ENCODE measurements at regions not wholly inside any gene's neighbourhood (a gene's known extent, or its start where the extent isn't known, plus 50 kb on each side); places are given as distances from the start of the nearest gene placed in this dataset.

- Histone ChIP-seq H3K9me3 (peaks cover 0 to 16% (median 0%) of the 10 kb centered on the region in 3 donors), H3K27ac (no peak overlapping the region), H3K4me3 (no peak overlapping the region), H3K36me3 (no peaks in the 10 kb centered on the region), H3K4me1 (no peaks in the 10 kb centered on the region), H3K27me3 (no peaks in the 10 kb centered on the region)
- TF ChIP-seq POLR2A (IDR thresholded peaks at IDR 0.05) (no peak), EP300 (IDR thresholded peaks at IDR 0.05) (no peak), POLR2AphosphoS5 (IDR thresholded peaks at IDR 0.05) (no peak), CTCF (IDR thresholded peaks at IDR 0.05) (no peak)
- WGBS, 2 donors (ENCODE audit: low coverage in 1 of 2), result 91 to 100% methylated on average over 1 of the region's 1 CpG
- no peak for ATAC-seq
These were observed 77.7 kb upstream of the GLI3 start for GRCh38 chr7:42314696-42315095.

GRCh38 chr7:42311195-42311594 lies 74.2 kb upstream of the GLI3 start:
- H3K27ac ChIP-seq, result no peak overlapping the region
- H3K27me3 ChIP-seq, result no peaks in the 10 kb centered on the region
- H3K36me3 ChIP-seq, result no peaks in the 10 kb centered on the region
- no peaks in the 10 kb centered on the region for H3K4me1 ChIP-seq
- ATAC-seq, result no peak
- TF ChIP-seq EP300 (IDR thresholded peaks at IDR 0.05) (no peak), POLR2AphosphoS5 (IDR thresholded peaks at IDR 0.05) (no peak)
- H3K4me3 ChIP-seq, result no peak overlapping the region
- H3K9me3 ChIP-seq, result peaks cover 0 to 16% (median 0%) of the 10 kb centered on the region in 3 donors

GRCh38 chr7:42292991-42293521 lies 56.0 kb upstream of the GLI3 start:
- Histone ChIP-seq H3K4me3 (no peak overlapping the region), H3K36me3 (no peaks in the 10 kb centered on the region), H3K4me1 (no peaks in the 10 kb centered on the region), H3K9me3 (no peaks in the 10 kb centered on the region), H3K27me3 (no peaks in the 10 kb centered on the region), H3K27ac (no peak overlapping the region)
- no peak for TF ChIP-seq EP300 (IDR thresholded peaks at IDR 0.05)
- no peak for TF ChIP-seq POLR2A (IDR thresholded peaks at IDR 0.05)
- TF ChIP-seq POLR2AphosphoS5 (IDR thresholded peaks at IDR 0.05), result no peak
- TF ChIP-seq CTCF (IDR thresholded peaks at IDR 0.05), result no peak
- ATAC-seq, result no peak
- WGBS, 2 donors (ENCODE audit: low coverage in 1 of 2), result 66 to 77% methylated on average over 3 to 8 of the region's 8 CpGs

- no peaks in the 10 kb centered on the region for H3K27me3 ChIP-seq
- no peak for TF ChIP-seq CTCF (IDR thresholded peaks at IDR 0.05)
- H3K27ac ChIP-seq, result no peak overlapping the region
- no peaks in the 10 kb centered on the region for H3K9me3 ChIP-seq
- WGBS, 2 donors (ENCODE audit: low coverage in 1 of 2), result 78 to 82% methylated on average over 1 of the region's 1 CpG
- H3K4me3 ChIP-seq, result no peak overlapping the region
- no peak for ATAC-seq
- no peaks in the 10 kb centered on the region for H3K4me1 ChIP-seq
- no peaks in the 10 kb centered on the region for H3K36me3 ChIP-seq
These were observed 52.5 kb upstream of the GLI3 start for GRCh38 chr7:42289473-42289872.

Measured in gastroesophageal sphincter (tissue), 4 donors.